Ishikawa (cell line): ENCODE measurements at regions not wholly inside any gene's neighbourhood (a gene's known extent, or its start where the extent isn't known, plus 50 kb on each side); places are given as distances from the start of the nearest gene placed in this dataset.

Experiments
- CEBPB ChIP-seq: IDR thresholded peaks from 2 replicates; pipeline ENCODE4 v1.6.1; 2012
- CREB1 ChIP-seq: IDR thresholded peaks from 2 replicates; pipeline ENCODE4 v1.6.1; 2012; ENCODE audit warnings: low read depth
- EGR1 ChIP-seq: IDR thresholded peaks from 2 replicates; pipeline ENCODE4 v1.6.1; 2012
- EP300 ChIP-seq: IDR thresholded peaks from 2 replicates; pipeline ENCODE4 v1.6.1; 2012; ENCODE audit warnings: borderline replicate concordance
- FOXM1 ChIP-seq: IDR thresholded peaks from 2 replicates; pipeline ENCODE4 v1.6.1; 2012; ENCODE audit warnings: low read depth, borderline replicate concordance
- NFIC ChIP-seq: IDR thresholded peaks from 2 replicates; pipeline ENCODE4 v1.6.1; 2012
- RAD21 ChIP-seq: IDR thresholded peaks from 2 replicates; pipeline ENCODE4 v1.6.1; 2012; ENCODE audit warnings: low read depth
- TAF1 ChIP-seq: IDR thresholded peaks from 2 replicates; pipeline ENCODE4 v1.6.1; 2012; ENCODE audit warnings: low read depth, mild to moderate bottlenecking
- TCF12 ChIP-seq: IDR thresholded peaks from 2 replicates; pipeline ENCODE4 v1.6.1; 2012; ENCODE audit warnings: low read depth
- TEAD4 ChIP-seq: IDR thresholded peaks from 2 replicates; pipeline ENCODE4 v1.6.1; 2012
- YY1 ChIP-seq: IDR thresholded peaks from 2 replicates; pipeline ENCODE4 v1.6.1; 2012; ENCODE audit warnings: low read depth
- ZBTB7A ChIP-seq: IDR thresholded peaks from 2 replicates; pipeline ENCODE4 v1.6.1; 2012; ENCODE audit warnings: low read depth
- TF ChIP-seq, protein P1 (sequence below): IDR thresholded peaks from 2 replicates; pipeline ENCODE4 v1.6.1; 2012
- TF ChIP-seq, protein P2 (sequence below): IDR thresholded peaks from 2 replicates; pipeline ENCODE4 v1.6.1; 2012; ENCODE audit warnings: low read depth, mild to moderate bottlenecking
- TF ChIP-seq, protein P3 (sequence below): IDR thresholded peaks from 2 replicates; pipeline ENCODE4 v1.6.1; 2012

DNA sequence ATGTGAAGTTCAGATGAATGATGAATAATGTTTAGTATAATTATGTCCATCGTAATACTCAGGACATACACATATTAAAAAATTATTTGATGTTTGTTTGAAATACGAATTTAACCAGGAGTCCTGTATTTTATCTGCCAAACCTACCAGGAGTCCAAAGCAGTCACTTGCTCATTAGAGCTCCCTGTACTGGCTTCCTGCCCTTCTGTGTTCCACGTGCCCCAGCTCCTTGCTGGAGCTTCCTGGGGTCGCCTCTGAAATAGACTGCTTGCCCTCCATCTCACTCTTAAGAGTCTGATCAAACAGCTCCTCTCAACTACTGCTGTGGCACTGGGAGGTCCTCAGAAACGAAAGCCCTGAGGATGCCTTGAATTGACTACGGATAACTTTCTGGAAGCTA is 87.3 kb upstream of the DHRS4 start:
- TF ChIP-seq FOXM1 (no peak), CREB1 (no peak), CEBPB (no peak)
- TF ChIP-seq, protein P1, sequence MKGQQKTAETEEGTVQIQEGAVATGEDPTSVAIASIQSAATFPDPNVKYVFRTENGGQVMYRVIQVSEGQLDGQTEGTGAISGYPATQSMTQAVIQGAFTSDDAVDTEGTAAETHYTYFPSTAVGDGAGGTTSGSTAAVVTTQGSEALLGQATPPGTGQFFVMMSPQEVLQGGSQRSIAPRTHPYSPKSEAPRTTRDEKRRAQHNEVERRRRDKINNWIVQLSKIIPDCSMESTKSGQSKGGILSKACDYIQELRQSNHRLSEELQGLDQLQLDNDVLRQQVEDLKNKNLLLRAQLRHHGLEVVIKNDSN = no peak
- TF ChIP-seq, protein P2, sequence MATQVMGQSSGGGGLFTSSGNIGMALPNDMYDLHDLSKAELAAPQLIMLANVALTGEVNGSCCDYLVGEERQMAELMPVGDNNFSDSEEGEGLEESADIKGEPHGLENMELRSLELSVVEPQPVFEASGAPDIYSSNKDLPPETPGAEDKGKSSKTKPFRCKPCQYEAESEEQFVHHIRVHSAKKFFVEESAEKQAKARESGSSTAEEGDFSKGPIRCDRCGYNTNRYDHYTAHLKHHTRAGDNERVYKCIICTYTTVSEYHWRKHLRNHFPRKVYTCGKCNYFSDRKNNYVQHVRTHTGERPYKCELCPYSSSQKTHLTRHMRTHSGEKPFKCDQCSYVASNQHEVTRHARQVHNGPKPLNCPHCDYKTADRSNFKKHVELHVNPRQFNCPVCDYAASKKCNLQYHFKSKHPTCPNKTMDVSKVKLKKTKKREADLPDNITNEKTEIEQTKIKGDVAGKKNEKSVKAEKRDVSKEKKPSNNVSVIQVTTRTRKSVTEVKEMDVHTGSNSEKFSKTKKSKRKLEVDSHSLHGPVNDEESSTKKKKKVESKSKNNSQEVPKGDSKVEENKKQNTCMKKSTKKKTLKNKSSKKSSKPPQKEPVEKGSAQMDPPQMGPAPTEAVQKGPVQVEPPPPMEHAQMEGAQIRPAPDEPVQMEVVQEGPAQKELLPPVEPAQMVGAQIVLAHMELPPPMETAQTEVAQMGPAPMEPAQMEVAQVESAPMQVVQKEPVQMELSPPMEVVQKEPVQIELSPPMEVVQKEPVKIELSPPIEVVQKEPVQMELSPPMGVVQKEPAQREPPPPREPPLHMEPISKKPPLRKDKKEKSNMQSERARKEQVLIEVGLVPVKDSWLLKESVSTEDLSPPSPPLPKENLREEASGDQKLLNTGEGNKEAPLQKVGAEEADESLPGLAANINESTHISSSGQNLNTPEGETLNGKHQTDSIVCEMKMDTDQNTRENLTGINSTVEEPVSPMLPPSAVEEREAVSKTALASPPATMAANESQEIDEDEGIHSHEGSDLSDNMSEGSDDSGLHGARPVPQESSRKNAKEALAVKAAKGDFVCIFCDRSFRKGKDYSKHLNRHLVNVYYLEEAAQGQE = no peak

DNA sequence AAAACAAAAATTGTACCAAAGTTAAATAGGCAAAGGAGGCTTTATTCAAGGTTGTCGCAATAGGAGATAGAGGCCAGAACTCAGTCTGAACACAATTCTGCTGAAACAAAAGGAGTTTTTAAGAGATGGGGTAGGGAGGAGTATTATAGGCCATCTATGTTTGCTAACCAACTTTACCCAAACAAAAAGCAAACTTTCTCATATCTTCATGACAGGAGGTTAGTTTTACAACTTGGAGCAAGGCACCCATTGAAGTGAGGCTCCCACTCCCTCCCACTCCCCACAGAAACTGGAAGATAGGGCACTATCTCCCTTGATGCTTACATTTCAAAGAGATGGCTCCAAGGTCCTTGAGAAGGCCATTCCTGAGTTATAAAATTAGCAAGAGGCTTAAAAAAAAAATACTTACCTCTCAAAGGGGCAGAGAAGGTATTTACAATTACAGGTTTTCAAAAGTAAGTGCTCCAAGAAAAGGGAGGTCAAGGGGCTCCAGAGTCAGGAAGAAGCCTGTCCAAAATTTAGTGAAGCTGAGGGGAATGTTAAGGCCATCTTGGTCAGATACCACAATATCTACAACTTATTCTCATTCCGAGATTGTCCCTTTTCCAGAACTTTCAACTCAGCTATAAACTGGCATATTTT is 84.4 kb upstream of the DHRS4 start:
- TF ChIP-seq, protein P1 = no peak
- TF ChIP-seq YY1 (no peak), TCF12 (no peak), CREB1 (no peak), ZBTB7A (no peak), EGR1 (no peak)

DNA sequence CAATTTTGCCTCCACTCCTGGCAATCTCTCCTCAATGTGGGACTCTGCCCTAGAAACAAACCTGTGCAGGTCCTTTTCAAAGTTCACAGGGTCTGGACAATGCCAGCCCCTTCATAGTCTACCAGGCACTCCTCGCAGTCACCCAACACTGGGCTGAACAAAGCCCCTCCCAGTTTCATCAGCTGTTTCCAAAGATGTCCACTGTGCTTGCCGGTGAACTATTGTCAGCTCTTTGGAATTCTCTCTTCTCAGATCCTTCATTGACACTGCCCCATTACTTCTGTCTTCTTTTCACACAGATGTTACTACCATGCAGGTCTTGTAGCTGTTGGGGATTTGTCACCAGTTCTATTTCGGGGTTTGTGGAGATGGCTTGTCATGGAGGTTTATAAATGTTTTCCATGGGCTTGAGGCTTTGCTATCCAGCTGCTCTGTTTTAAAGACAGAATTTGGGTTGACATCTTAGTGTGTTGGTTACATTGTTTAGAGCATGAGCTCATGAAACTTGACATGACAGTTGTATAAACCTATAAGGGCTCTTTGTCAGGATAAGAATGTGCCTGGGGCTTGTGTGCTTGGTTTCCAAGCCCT is 77.3 kb upstream of the DHRS4 start:
- no peak for TF ChIP-seq TEAD4
- no peak for TF ChIP-seq YY1
- no peak for TF ChIP-seq CEBPB
- TF ChIP-seq, protein P1 = no peak
- no peak for TF ChIP-seq ZBTB7A
- no peak for TF ChIP-seq RAD21

DNA sequence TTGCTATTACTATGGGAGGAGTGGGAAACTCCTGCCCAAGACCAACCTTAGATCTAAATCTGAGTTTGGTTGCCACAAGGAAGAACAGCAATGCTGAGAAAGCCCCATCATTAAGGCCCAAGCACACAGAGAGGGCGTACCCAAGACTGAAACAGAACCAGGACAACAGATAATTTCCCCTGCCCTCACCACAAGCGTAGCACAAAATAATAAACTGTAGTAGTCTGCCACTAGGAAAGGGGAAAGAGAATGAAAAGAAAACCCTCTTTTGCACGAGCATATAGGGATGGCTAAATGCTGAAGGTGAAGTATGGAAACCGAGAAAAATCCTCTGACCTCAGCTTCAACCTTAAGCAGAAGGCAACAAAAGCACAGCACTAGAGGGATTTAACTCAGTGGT is 76.5 kb upstream of the DHRS4 start:
- TF ChIP-seq FOXM1 (no peak), RAD21 (no peak)
- TF ChIP-seq, protein P1 = no peak

DNA sequence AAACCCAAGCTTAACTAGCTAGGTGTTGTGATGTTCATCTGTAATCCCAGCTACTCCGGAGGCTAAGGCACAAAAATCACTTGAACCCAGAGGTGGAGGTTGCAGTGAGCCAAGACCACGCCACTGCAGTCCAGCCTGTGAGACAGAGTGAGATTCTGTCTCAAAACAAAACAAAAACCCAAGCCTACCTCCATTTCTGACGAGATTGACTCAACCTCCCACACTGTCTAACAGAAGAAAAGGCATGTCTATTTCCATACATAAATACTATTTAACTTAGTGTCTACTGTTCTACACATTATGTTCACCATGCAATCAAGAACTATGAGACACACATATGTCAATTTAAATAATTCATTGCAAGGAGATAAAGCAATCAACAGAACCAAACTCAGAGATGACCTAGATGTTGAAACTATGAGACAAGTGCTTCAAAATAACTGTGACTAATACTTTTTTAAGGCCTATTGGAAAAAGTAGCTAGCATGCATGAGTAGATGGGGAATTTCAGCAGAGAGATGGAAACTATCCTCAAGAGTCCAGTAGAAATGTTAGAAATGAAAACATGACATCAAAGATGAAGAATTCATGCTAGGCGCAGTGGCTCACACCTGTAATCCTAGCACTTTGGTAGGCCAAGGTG is 75.9 kb upstream of the DHRS4 start:
- TF ChIP-seq CEBPB (no peak), EP300 (no peak), CREB1 (no peak), FOXM1 (no peak), ZBTB7A (no peak)
- TF ChIP-seq, protein P1 = no peak

DNA sequence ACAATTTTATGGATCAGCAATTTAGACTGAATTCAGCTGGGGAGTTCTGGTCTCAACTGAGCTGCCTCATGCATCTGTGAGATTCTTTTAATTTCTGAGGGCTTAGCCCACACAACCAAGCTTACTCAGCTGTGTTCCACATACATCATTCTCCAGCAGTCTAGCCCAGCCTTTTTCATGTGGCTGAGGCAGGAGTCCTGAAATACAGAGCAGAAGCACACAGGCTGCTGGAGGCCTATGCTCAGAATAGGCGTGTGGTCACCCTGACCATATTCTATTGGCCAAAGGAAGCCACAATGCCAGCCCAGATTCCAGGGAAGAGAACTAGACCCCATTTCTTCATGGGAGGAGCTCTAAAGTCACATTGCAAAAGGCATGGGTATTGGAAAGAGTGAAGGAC is 72.3 kb upstream of the DHRS4 start:
- TF ChIP-seq TAF1 = no peak
- no peak for TF ChIP-seq NFIC
- TF ChIP-seq FOXM1 = no peak
- TF ChIP-seq, protein P2 = no peak
- no peak for TF ChIP-seq EP300
- no peak for TF ChIP-seq EGR1
- no peak for TF ChIP-seq YY1
- TF ChIP-seq ZBTB7A = no peak
- no peak for TF ChIP-seq CREB1
- TF ChIP-seq TEAD4 = no peak
- no peak for TF ChIP-seq CEBPB
- TF ChIP-seq, protein P3, sequence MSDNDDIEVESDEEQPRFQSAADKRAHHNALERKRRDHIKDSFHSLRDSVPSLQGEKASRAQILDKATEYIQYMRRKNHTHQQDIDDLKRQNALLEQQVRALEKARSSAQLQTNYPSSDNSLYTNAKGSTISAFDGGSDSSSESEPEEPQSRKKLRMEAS = no peak
- TF ChIP-seq RAD21 = no peak
- no peak for TF ChIP-seq TCF12
